NCI-H774 (cell line): ENCODE measurements at regions not wholly inside any gene's neighbourhood (a gene's known extent, or its start where the extent isn't known, plus 50 kb on each side); places are given as distances from the start of the nearest gene placed in this dataset.

ENCODE experiments used
- DNase-seq: peaks from one replicate; lab custom pipeline; 2025; lab: John Stamatoyannopoulos, UW

DNA sequence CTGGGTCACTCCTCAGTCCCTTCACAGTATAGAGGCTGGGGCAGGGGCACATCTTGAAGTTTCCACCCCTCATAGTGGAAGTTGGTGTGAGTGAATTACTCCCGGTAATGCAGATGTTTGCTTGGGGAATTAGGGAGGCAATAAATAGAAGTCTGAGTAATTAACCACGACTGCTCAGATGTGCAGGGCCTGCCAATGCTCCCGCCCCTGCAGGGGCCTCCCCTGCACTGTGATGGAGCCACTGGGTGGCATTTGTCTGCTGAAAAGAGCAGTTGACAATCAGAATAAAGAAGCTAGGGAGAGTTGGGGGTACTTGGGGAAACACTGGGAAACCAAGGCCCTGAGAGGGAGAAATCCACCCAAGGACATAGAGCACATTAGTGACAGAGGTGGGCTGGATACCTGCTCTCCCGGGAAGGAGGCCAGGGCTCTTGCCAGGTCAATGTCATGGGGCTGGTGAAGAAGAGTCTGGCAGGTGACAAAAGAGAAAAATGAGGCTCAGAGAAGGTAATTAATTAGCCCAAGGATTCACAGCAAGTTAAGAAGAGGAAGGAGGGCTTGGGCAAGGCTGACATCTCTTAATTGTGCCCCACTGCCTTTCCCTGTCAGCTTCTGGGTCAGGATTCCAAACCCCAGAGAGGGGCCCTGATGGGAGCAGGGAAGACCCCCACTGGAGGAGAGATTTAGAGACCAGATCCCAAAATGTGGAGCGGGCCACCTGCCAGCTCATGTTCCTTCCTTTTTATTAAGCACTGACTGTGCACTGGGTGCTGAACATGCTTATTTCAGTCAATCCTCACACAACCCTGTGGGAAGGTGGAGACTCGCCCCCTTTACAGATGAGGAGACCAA is 436.2 kb downstream of the MATN1 start:
- no peak for DNase-seq

DNA sequence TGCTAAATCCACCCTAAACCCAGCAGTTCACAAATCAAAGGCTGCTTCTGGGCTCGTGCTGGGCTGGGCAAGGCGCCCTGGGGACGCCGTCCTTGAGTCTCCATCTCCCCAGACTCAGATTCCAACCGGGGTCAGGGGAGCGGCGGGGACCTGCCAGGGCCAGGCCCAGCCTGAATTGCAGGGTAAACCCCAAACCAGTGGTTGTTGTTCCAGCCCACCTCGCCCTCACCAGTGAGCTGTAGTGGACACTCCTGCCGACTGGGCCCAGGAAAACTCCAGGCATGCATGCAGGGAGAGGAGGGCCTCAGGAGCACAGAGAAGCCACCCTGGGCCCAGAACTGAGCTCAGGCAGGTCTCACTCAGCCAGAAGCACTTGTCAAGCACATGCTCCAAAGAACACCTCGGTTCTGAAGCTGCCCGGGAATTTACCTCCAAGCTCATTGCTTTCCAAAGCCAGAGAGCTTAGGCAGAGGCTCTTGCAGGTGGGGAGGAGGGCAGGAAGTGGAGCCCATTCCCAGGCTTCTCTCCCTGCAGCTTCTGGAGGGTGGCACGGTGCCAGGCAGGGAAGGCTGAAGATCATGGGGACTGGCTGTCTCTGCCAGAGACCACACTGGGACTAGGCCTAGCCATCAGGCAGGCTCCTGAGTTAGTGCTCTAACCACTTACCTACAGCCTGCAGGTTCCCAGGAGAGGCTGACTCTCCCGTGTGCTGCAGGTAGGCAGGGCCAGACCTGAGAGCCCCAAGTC is 437.0 kb downstream of the MATN1 start:
- no peak for DNase-seq

DNA sequence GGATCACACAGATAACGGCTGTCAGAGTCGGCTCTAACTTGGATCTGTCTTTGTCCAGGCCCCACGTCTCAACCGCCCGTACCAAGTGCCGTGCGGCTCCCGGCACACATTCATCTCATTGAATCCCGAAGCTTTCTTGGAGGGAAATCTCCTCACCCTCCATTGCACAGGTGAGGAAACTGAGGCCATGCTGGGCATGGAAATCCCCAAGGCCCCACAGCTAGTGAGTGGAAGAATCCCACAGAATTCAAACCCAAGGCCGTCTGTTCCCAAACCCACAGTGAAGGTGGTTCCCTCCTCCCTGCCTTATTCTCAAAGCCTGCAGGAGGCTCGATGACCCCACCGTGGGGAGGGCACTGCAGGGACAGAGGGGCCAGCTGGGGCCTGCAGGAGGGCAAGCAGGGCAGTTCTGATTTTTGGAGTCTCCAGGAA is 437.9 kb downstream of the MATN1 start:
- no peak for DNase-seq

DNA sequence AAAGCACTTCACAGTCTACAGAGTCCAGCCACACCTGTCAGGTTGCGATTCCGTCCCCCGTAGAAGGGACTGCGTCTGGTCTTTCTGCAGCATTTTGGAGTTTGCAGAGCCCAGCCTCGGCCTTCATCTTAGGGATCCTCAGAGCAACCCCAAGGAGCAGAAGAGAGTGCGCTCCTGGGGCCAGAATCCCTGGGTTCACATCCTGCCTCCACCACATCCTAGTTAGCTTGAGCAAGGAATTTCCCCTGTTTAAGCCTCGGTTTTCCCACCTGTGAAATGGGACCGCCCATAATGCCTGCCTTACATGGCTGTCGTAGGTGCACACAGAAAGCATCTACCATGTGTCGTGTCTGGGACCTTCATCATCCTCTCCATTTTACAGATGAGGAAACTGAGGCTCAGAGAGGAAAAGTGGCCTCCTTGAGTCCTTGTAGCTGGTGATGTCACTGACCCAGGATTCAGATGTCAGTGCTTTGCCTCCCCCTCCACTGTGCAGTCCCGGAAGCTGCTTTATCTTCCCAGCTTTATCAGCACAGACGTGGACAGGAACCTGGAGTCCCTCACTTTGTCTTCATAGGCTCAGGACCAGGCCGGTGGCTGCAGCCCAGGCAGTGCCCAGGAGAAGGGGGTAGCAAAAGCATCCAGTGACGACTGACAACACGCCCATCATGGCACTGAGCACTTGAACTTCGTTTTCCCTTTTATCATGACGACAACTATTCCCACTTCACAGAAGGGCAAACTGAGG is 438.5 kb downstream of the MATN1 start:
- no peak for DNase-seq

DNA sequence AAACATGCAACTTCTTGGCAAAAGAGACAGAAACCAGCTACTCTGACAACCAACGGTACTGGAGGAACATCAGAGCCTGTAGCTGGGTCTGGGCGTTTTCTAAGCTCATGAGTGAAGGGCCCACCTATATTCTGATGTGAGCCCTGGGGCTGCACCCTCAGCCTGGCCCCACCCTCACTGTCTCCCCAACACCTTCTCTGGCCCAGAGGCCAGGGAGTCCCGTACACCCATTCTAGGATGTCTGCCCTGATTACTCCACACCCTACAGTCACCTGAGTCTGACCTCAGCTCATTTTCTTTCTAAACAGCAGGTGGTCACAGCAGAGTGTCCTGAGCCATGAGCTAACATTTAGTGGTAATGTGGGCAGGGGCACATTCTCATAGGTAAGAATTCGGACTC is 439.2 kb downstream of the MATN1 start:
- DNase-seq, result no peak

DNA sequence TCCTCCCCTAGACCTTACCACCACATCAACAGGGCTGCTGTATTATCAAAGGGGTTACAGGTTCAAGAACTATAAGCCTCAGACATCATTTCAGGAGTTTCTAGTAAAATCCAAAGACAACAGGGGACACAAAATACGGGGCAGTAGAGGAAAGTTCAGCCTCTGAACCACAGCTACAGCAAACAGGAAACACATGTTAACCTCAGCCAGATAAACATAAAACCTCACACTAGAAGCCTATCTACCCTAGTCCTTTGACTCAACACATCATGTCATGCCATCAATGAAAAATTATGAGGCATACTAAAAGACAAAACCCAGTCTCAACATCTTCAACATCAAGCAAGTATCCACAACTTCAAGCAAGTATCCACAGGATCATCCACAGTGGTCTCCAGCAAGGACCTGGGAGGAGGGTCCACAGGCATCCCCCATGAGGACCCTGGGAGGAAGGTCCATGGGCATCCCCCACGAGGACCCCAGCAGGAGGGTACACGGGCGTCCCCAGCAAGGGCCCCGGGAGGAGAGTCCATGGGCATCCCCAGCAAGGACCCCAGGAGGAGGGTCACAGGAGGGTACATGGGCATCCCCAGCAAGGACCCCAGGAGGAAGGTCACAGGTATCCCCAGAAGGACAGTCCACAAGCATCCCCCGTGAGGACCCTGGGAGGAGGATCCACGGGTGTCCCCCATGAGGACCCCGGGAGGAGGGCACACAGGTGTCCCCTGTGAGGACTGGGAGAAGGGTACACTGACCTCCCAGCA is 440.0 kb downstream of the MATN1 start:
- no peak for DNase-seq

DNA sequence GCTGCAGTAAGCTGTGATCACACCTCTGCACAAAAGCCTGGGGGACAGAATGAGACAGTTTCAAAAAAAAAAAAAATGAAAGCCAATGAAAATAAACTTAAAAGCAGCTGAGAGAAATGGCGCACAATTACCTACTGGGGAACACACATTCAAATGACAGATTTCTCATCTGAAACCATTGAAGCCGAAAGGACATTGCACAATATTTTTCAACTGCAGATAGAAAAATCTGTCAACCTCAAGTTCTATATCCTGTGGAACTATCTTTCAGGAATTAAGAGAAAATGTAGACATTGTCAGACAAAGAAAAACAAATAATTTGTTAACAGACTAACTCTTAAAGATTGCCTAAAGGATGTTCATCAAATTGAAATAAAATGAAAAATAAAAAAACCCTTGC is 442.8 kb downstream of the MATN1 start:
- no peak for DNase-seq

DNA sequence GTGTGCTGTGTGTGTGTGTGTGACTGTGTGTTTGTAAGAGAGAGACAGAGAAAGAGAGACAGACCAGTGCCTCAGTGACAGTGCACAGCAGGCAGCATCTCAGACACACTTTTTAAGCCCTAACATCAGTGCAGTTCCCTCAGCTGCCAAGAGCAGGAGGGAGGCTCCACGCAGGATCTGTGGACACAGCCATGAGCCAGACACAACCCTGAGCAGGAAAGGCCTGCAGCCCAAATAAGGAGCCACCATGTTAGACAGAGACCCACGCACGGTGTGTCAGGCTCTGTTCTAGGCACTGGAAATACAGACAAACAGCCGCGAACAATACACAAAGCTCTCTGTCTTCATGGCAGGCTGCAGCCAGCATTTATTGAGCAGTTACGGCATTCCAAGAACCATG is 445.5 kb downstream of the MATN1 start:
- no peak for DNase-seq

DNA sequence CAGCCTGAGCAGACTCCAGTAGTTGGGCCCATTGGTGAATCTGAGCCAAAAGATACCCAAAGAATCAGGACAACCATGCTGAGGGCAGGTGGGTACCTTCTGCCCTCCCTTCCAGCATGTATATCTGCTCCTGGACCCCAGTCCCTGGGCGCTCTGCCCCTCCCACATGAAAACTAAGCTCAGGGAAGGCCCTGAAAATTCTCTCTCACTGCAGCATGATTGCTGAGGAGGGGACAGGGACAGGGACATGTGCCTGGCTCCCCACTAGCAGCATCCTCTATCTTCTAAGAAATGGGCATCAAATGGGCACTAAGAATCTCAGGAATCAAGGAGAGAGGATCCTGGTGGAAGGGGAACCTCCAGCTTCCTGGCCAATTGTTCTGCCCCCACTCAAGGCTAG is 446.0 kb downstream of the MATN1 start:
- DNase-seq, result no peak

DNA sequence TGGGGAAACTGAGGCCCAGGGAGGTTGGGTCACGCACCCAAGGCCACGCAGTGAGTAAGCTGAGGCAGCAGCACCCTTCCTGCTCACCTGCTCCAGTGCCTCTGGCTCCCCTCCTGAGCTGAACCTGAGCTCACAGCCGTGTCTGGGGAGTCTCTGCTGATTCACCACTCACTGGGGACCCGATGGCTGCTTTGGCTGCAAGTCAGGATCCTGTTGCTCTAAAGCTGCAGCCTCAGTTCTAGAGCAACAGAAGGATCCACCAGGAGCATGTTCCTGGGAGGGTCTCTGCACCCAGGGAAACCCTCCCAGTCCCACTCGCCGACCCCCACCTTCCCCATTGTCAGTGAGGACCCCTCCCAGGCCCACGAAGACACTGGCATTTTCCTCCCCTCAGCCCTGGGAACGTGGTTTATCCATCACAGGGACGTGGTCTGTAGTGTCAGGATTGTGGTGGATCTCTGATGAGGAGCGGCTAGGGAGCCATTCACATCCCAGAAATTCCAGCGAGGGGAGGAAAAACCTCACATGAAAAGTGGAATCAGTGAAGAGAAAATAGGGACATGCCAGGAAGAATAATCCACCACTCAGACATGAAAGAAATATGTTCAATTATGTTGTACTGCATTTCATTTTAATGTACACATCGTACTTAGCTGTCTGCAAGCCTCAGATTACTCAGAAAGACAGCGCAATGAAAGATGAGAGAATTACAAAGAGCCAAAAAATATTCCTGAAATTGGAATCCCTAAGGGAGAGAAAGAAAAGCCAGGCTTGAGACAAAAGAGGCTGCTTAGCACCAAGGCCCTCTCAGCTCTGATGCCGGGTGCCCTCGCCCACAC is 447.2 kb downstream of the MATN1 start:
- no peak for DNase-seq

DNA sequence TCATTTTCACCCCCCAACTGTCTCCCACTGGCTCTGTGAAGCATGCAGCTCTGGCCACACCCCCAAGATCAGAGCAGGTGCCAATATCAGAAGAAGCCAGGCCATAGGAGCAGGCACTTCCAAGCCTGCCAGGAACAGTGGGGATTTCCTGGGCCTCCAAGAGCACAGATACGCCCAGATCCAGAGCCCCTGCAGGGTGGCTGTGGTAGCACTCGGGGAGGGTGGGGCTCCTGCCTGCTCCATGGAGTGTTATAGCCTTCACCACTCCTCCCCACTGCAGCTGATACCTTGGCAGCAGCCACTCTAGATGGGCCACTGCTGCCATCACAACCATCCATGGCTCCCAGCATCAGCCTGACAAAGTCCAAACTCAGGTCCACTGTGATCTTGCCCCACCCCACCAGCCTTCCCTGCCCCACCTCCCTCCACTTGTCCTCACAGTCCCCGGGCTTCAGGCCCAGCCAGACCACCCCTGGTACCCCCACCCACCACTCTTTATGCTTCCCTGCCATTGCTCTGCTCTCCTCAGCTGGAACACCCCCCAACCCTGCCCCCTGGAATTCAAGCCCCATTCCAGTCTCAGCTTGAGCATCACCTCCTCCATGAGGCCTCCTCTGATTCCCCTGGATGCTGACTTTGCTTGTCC is 448.3 kb downstream of the MATN1 start:
- no peak for DNase-seq

DNA sequence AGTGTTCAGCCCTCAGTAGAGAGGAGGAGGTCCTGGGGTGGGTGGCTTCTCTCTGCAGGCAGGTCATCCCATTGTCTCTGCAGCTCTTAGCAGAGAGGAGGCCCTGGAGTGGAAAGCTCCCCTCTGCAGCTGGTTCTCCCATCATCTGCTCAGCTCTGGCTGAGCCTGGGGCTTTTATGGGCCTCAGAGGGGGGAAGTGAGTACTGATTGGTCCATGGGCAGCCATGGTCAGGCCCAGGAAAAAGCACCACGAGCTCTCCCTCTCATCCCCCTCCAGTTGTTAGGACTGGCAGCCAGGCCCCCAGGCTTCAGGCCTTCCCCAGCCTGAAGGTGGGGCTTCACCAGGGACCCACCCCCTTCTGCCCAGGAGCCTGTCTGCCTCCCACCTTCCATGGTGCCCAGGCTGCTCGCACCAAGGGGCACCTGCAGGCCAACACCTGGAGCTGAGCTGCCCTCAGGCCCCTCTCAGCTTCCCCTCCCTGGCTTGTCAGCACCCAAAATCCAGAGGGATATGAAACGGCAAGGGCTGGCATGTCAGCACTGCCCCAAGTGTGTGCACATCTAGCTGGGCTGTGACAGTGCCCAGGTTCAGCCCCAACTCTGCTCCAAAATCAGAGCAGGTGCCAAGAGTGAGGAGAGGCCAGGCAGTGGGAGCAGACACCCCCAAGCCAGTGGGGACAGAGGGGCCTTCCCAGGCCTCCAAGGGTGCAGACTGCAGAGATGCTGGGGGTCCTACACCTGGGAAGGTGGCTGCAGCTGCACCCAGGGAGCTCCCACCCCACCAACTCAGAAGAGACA is 449.0 kb downstream of the MATN1 start:
- no peak for DNase-seq

DNA sequence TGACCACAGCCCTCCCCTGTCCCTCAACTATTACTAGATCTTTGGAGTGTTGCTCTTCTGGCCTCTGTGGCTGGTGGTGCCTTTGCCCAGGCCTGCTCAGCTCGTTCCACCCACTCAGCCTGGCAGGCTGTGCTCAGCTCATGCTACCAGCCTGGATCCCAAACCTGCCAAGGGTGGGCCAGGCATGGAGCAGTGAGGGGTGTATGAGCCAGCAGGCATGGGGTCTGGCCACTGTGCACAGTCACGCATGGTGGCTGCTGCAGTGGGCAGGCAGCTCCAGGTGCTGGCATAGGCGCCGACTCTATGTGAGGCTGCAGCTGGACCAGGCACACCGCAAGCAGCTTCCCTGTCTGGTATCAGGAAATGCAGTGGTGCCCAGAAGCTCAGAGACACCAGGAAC is 449.9 kb downstream of the MATN1 start:
- DNase-seq, result no peak

DNA sequence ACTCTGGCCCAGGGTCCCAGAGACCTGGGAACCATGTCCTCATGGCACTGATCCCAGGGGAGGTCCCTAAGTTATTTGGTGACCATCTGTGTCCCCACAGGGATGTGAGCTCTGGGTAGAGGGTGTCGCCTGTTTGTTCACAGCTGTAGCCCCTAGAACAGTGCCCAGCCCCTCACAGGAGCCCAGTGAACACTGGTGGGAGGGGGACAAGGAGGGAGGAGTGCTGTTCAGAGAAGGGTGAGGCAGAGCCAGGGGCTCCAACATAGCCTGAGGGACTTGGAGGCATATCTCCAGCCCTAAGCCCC is 450.4 kb downstream of the MATN1 start:
- no peak for DNase-seq

DNA sequence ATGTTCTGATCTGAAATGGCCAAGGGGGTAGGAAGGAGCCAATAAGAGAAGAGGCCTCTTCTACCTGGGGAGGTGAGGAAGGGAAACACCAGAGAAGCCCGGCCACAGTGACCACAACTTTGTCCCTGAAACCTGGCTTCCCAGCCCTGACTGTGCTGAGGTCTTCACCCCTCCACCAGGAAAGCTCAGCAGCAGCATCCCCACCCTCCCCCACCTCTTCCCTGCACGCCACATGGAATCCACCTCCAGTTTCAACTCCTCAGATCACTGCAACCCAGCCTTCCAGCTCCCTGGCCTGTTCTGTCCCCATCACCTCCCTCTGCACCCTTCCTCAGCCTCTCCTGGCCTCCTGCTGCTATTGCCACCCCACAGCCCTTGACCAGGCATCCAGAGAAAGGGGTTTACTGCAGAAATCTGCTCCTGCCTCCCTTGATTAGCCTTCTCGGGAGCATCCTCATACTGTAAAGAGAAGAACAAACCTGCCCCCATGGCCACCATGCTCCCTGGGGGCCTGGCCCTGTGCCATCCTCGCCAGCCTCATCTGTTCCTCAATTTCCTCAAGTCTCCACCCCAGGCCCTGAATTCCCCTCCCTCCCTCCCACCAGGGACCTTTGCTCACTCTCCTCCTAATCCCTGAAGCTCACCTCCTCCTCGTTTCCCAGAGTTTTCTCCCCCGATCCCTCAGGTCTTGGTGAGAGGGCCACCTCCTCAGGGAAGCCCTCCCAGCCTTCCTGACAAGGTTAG is 450.9 kb downstream of the MATN1 start:
- DNase-seq, result no peak

DNA sequence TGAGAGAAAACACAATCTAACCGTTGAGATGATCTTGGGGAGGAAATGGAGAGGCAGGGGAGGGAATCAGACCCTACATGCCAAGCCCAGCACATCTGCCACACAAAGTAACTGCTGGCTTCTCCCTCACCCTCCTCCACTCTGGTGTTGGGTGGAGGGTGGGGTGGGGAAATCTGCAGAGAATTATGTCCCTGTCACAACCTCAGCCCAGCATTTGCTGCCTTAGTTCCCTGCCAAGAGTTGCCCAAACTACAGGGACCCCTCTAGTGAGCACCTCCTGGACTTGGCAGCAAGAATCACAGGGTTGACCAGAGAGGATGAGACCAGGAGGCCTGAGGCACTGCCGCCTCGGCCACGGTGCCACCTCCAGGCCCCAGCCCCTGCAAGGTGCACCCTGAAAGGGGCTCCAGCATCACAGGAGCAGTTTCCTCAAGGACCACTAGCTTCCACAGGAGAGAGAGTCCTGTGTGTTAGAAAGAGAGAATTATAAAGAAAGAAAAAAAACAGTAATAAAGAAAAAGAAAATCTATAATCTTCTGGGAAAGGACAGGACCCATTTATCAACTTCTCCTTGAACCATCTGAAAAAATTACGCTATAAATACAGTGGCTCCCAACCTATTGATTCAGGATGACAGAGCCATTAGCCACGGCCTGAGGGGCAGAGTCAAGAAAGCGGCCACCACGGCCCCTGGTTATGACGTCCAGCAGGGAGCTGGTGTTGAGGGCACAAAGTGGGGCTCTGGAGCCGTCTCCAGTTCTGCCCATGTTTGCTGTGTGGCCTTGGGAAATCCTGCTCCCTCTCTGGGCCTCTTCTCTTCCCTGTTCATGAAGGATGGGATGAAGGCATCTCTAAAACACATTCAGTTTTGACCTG is 451.7 kb downstream of the MATN1 start:
- no peak for DNase-seq

DNA sequence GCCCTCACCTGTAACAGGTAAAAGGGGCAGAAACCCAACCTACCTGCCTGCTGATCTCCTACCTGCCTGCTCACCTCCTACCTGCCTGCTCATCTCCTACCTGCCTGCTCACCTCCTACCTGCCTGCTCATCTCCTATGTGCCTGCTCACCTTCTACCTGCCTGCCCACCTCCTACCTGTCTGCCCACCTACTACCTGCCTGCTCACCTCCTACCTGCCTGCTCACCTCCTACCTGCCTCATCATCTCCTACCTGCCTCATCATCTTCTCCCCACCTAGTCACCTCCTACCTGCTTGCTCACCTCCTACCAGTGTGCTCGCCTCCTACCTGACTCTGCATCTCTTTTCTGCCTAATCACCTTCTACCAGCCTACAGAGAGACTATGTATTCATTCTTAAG is 452.9 kb downstream of the MATN1 start:
- DNase-seq, result no peak
